PC-3 (cell line): ENCODE measurements at regions not wholly inside any gene's neighbourhood (a gene's known extent, or its start where the extent isn't known, plus 50 kb on each side); places are given as distances from the start of the nearest gene placed in this dataset.

Experiments used
- ATAC-seq: fragments of 200-7000 bp; cut with Tn5 transposase; 2 replicates; pipeline ENCODE4 v1.9.1; 2020; ENCODE audit warnings: mild to moderate bottlenecking, moderate library complexity
- BruUV-seq: library from RNA; stranded (reverse); fragments of 400-500 nt; replicated peaks from 2 replicates; lab custom pipeline; 2021; lab: Mats Ljungman, UMichigan
- CTCF ChIA-PET: fragments of 300-600 bp; sonication (Branson Sonifier 250); formaldehyde crosslinking; loops from one replicate; lab custom pipeline; 2022; ENCODE audit warnings: antibody characterized with exemption; lab: Charles Lee
- POLR2A ChIA-PET: fragments of 300-600 bp; sonication (Branson Sonifier 250); formaldehyde crosslinking; loops from one replicate; lab custom pipeline; 2022; ENCODE audit warnings: antibody characterized with exemption; ENCODE audit not compliant: unreplicated experiment; lab: Charles Lee
- DNase-seq: peaks from one replicate; pipeline ENCODE4 v3.0.0-alpha.2; 2015
- H2AFZ ChIP-seq: fragments of 300-600 bp; sonication (generic); 2 replicates; pipeline ENCODE4 v1.6.0; 2016; ENCODE audit warnings: antibody characterized with exemption, low read length
- H3F3A ChIP-seq: fragments of 300-600 bp; sonication (generic); one replicate; pipeline ENCODE4 v1.6.0; 2017; ENCODE audit warnings: antibody characterized with exemption, low read length, control low read depth, mild to moderate bottlenecking; ENCODE audit not compliant: unreplicated experiment
- H3K27ac ChIP-seq: fragments of 300-600 bp; sonication (generic); 2 replicates; pipeline ENCODE4 v1.5.1; 2016; ENCODE audit warnings: mild to moderate bottlenecking, low read length
- H3K27me3 ChIP-seq: fragments of 300-600 bp; sonication (generic); 2 replicates; pipeline ENCODE4 v1.6.1; 2016; ENCODE audit warnings: low read length, mixed read lengths
- H3K36me3 ChIP-seq: fragments of 300-600 bp; sonication (generic); 2 replicates; pipeline ENCODE4 v1.6.1; 2016; ENCODE audit warnings: low read depth, mixed run types, low read length, mixed read lengths
- H3K4me1 ChIP-seq: fragments of 300-600 bp; sonication (generic); 2 replicates; pipeline ENCODE4 v1.5.1; 2016; ENCODE audit warnings: low read length; ENCODE audit not compliant: insufficient read depth
- H3K4me2 ChIP-seq: fragments of 300-600 bp; sonication (generic); 2 replicates; pipeline ENCODE4 v1.6.0; 2016; ENCODE audit warnings: low read length
- H3K4me3 ChIP-seq: fragments of 300-600 bp; sonication (generic); 2 replicates; pipeline ENCODE4 v1.5.1; 2016; ENCODE audit warnings: mild to moderate bottlenecking, low read length, mixed read lengths
- H3K79me2 ChIP-seq: fragments of 300-600 bp; sonication (generic); 2 replicates; pipeline ENCODE4 v1.6.1; 2017; ENCODE audit warnings: low read length, mixed read lengths
- H3K9ac ChIP-seq: fragments of 300-600 bp; sonication (generic); 2 replicates; pipeline ENCODE4 v1.6.0; 2016; ENCODE audit warnings: mild to moderate bottlenecking, low read length
- H3K9me2 ChIP-seq: fragments of 300-600 bp; sonication (generic); replicated peaks from 2 replicates; pipeline ENCODE4 v1.6.1; 2016; ENCODE audit warnings: mixed run types, low read length, mixed read lengths
- H3K9me3 ChIP-seq: fragments of 300-600 bp; sonication (generic); 2 replicates; pipeline ENCODE4 v1.6.1; 2016; ENCODE audit warnings: low read length, mixed read lengths
- H4K20me1 ChIP-seq: fragments of 300-600 bp; sonication (generic); 2 replicates; pipeline ENCODE4 v1.6.1; 2016; ENCODE audit warnings: low read length, mixed read lengths
- CTCF ChIP-seq: fragments of 300-600 bp; sonication (generic); conservative IDR thresholded peaks from 2 replicates; pipeline ENCODE4 v1.5.1; 2017; ENCODE audit warnings: antibody characterized with exemption, low read depth, mild to moderate bottlenecking, low read length
- EZH2 ChIP-seq: fragments of 300-600 bp; sonication (generic); IDR thresholded peaks from one replicate; pipeline ENCODE4 v1.6.1; 2017; ENCODE audit warnings: antibody characterized with exemption, mild to moderate bottlenecking, low read length; ENCODE audit not compliant: unreplicated experiment
- EZH2phosphoT487 ChIP-seq: fragments of 300-600 bp; sonication (generic); IDR thresholded peaks from 2 replicates; pipeline ENCODE4 v1.6.1; 2018; ENCODE audit warnings: mild to moderate bottlenecking, antibody characterized with exemption, low read length, borderline replicate concordance
- intact Hi-C: fragments of 100-400 bp; cut with micrococcal nuclease; formaldehyde crosslinking; loops from 2 replicates; pipeline ENCODE4 v1.9.0; 2023

- TF ChIP-seq CTCF (no peak), EZH2phosphoT487 (no peak), EZH2 (no peak)
- no peaks in the 10 kb centered on the region for H3K4me1 ChIP-seq
- H3F3A ChIP-seq, result no peaks in the 10 kb centered on the region
- no peak overlapping the region for H3K4me3 ChIP-seq
- H3K9ac ChIP-seq, result no peak overlapping the region
- no peak overlapping the region for H3K27ac ChIP-seq
- no peaks in the 10 kb centered on the region for H3K27me3 ChIP-seq
- ATAC-seq, result no peak
- H3K9me3 ChIP-seq, result peaks cover 18% of the 10 kb centered on the region
- no TSS peak for BruUV-seq
- ChIA-PET POLR2A (no interaction called here), CTCF (no interaction called here)
- intact Hi-C loops, result no loop called here
- H3K4me2 ChIP-seq, result no peak overlapping the region
- no peak for DNase-seq
- H3K36me3 ChIP-seq, result no peaks in the 10 kb centered on the region
- no peak overlapping the region for H2AFZ ChIP-seq
- H3K9me2 ChIP-seq, result no peaks in the 10 kb centered on the region
- H4K20me1 ChIP-seq, result no peaks in the 10 kb centered on the region
- H3K79me2 ChIP-seq, result no peaks in the 10 kb centered on the region
These were observed 283.5 kb upstream of the PDZRN3 start for GRCh38 chr3:73908218-73908617.

GRCh38 chr3:73901686-73902085 is 276.9 kb upstream of the PDZRN3 start:
- Histone ChIP-seq H3K4me2 (no peak overlapping the region), H3K27me3 (no peaks in the 10 kb centered on the region), H3K9ac (no peak overlapping the region), H3K4me1 (no peaks in the 10 kb centered on the region), H3K4me3 (no peak overlapping the region), H3K36me3 (no peaks in the 10 kb centered on the region), H3K27ac (no peak overlapping the region), H3K9me2 (no peaks in the 10 kb centered on the region), H3K79me2 (no peaks in the 10 kb centered on the region), H2AFZ (no peak overlapping the region), H4K20me1 (no peaks in the 10 kb centered on the region), H3K9me3 (peaks cover 19% of the 10 kb centered on the region; the same call in 1 of the 2 replicates), H3F3A (no peaks in the 10 kb centered on the region)
- TF ChIP-seq CTCF, result no peak
- TF ChIP-seq EZH2, result no peak
- no peak for TF ChIP-seq EZH2phosphoT487
- BruUV-seq, result no TSS peak
- no peak for ATAC-seq
- intact Hi-C loops, result no loop called here
- no peak for DNase-seq
- ChIA-PET POLR2A (no interaction called here), CTCF (no interaction called here)

- DNase-seq (no peak), ATAC-seq (no peak)
- no peak overlapping the region for H3K4me2 ChIP-seq
- ChIA-PET POLR2A (no interaction called here), CTCF (no interaction called here)
- H3K4me3 ChIP-seq, result no peak overlapping the region
- H3K4me1 ChIP-seq, result no peaks in the 10 kb centered on the region
- H3F3A ChIP-seq, result no peaks in the 10 kb centered on the region
- no peaks in the 10 kb centered on the region for H3K36me3 ChIP-seq
- no peaks in the 10 kb centered on the region for H3K27me3 ChIP-seq
- H3K79me2 ChIP-seq, result no peaks in the 10 kb centered on the region
- H4K20me1 ChIP-seq, result no peaks in the 10 kb centered on the region
- BruUV-seq, result no TSS peak
- intact Hi-C loops, result no loop called here
- no peaks in the 10 kb centered on the region for H3K9me2 ChIP-seq
- no peak overlapping the region for H2AFZ ChIP-seq
- TF ChIP-seq EZH2phosphoT487, result no peak
- TF ChIP-seq CTCF, result no peak
- no peak for TF ChIP-seq EZH2
- peaks cover 38% of the 10 kb centered on the region; the same call in 1 of the 2 replicates for H3K9me3 ChIP-seq
- H3K27ac ChIP-seq, result no peak overlapping the region
- H3K9ac ChIP-seq, result no peak overlapping the region
These were observed 269.9 kb upstream of the PDZRN3 start for GRCh38 chr3:73894474-73895213.
